Stomach smooth muscle (tissue), 2 donors: ENCODE measurements at regions not wholly inside any gene's neighbourhood (a gene's known extent, or its start where the extent isn't known, plus 50 kb on each side); places are given as distances from the start of the nearest gene placed in this dataset.

Experiments
- H3K27ac ChIP-seq: one replicate; pipeline ENCODE4 v1.7.0; 2013; ENCODE audit warnings: mild to moderate bottlenecking, low read length, inconsistent platforms
- H3K27me3 ChIP-seq, 2 donors: one replicate each; pipeline ENCODE4 v1.7.0; 2013; ENCODE audit warnings: low read length in 2 of 2; ENCODE audit not compliant: insufficient read depth in 2 of 2, control insufficient read depth in 1 of 2
- H3K36me3 ChIP-seq, 2 donors: one replicate each; pipeline ENCODE4 v1.7.0; 2013; ENCODE audit warnings: low read length in 2 of 2; ENCODE audit not compliant: control insufficient read depth in 2 of 2, insufficient read depth in 2 of 2
- H3K4me1 ChIP-seq: one replicate; pipeline ENCODE4 v1.7.0; 2013; ENCODE audit warnings: low read length; ENCODE audit not compliant: control insufficient read depth, insufficient read depth
- H3K4me3 ChIP-seq, 2 donors: one replicate each; pipeline ENCODE4 v1.7.0; 2013; ENCODE audit warnings: low read length in 2 of 2
- H3K9ac ChIP-seq, 2 donors: one replicate each; pipeline ENCODE4 v1.7.0; 2013; ENCODE audit warnings: low read length in 2 of 2, mild to moderate bottlenecking in 1 of 2
- H3K9me3 ChIP-seq, 2 donors: one replicate each; pipeline ENCODE4 v1.7.0; 2013; ENCODE audit warnings: low read length in 2 of 2; ENCODE audit not compliant: control insufficient read depth in 2 of 2
- donor health status: healthy.
- donor health status: Pancreatic carcinoma.

DNA sequence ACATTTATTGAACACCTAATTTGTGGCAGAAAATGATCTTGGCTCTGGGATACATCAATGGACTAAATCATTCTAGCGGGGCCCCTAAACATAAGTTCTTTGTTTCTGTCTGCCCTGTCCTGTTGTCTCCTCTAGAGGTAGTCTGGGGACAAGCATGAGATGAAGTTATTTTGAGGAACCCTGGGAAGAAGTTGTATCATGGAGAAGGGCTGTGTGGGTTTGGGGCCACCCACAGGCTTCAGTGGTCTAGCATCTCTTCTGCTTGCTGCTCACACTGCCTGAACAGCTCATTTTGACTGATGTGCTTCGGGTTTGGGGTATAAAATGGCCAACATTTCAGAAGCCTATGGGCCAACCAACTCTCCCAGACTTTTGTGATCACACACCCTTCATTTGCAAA lies 50.3 kb upstream of the OSBPL11 start:
- Histone ChIP-seq H3K9ac (no peak overlapping the region), H3K36me3 (no peaks in the 10 kb centered on the region), H3K27ac (no peak overlapping the region), H3K9me3 (no peaks in the 10 kb centered on the region), H3K4me1 (peaks cover 8% of the 10 kb centered on the region), H3K4me3 (no peak overlapping the region), H3K27me3 (no peaks in the 10 kb centered on the region)

DNA sequence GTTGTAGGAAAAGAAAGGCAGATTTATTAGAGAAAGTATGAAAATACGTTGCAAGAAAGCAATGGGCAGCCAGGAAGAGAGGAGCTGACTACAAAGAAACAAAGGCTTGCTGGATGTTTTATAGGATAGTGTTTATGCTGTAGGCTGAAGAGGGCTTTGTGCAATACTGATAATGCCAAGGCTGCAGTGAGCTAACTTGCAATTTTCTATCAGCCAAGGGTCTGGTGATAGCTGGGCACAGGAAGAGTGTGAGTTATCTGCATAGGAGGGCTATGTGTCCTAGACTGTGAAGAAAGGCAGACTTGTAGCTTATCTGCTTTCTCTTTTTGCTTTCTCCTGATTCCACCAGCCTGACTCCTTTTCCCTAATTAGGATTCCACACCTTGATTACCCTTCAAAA lies 51.3 kb upstream of the OSBPL11 start:
- Histone ChIP-seq H3K9me3 (no peaks in the 10 kb centered on the region), H3K9ac (no peak overlapping the region), H3K27ac (no peak overlapping the region), H3K27me3 (no peaks in the 10 kb centered on the region), H3K4me1 (peaks cover 8% of the 10 kb centered on the region), H3K36me3 (no peaks in the 10 kb centered on the region), H3K4me3 (no peak overlapping the region)

DNA sequence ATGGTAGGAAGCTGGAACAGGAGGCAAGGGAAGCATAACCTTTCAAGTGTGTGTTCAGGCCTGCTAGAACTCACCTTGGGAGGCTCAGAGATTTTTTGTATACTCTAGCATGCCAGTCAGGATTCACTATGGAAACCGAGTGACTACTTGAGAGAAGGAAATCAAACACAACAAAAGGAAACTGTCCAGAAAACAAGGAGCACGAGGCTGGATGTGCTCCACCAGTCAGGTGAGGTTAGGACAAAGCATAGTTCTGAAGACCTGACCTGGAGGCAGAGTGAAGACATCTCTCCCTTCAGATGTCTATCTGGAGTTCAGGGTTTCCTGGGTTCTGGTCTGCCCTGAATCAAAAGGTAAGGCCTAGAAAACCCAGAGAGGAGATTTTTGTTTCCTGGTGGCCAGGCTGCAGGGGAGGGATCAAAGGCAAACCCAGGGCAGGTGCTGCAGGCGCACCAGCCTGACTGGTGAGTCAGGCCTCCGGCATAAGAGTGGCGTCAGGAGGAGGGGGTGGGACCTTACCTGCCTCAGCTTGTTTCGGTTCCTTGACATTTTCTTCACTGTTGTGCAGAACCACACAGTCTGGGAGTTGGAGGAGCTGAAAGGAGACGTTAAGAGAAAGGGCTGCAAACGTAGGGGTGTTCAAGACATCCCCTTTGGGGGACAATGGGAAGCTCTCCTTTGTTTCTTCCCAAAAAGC lies 52.2 kb upstream of the OSBPL11 start:
- no peaks in the 10 kb centered on the region for H3K27me3 ChIP-seq
- H3K27ac ChIP-seq: no peak overlapping the region
- H3K36me3 ChIP-seq: no peaks in the 10 kb centered on the region
- H3K9ac ChIP-seq: no peak overlapping the region
- no peaks in the 10 kb centered on the region for H3K9me3 ChIP-seq
- H3K4me3 ChIP-seq: no peak overlapping the region
- H3K4me1 ChIP-seq: peaks cover 8% of the 10 kb centered on the region

- no peaks in the 10 kb centered on the region for H3K9me3 ChIP-seq
- H3K36me3 ChIP-seq: no peaks in the 10 kb centered on the region
These were observed 55.9 kb upstream of the OSBPL11 start for GRCh38 chr3:125651244-125651643.

DNA sequence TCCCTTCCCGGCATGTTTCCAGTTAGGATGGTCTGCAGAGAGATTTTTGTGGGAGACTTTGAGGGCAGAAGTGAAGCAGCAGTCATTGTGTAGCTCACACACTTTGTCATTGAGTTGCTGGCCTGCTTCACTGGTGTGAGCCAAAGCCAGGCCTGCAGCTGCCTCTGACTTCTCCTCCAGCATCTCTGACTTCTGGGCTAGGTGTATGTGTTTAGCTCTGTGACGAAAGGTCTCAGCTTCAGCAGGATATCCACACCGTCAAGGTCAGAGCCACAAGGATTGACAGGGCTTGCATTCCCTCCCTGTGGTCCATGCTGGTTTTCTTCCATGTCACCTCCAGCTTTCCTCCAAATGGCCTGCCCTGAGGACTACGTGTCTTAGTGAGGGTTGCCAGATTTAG lies 57.1 kb upstream of the OSBPL11 start:
- Histone ChIP-seq H3K27ac (no peak overlapping the region), H3K9ac (no peak overlapping the region)

More at GRCh38 chr3:125651244-125651643, 55.9 kb upstream of the OSBPL11 start:
- Histone ChIP-seq H3K9ac (no peak overlapping the region), H3K27me3 (no peaks in the 10 kb centered on the region), H3K4me3 (no peak overlapping the region), H3K27ac (no peak overlapping the region), H3K4me1 (no peaks in the 10 kb centered on the region)

GRCh38 chr3:125654526-125654925 lies 59.2 kb upstream of the OSBPL11 start:
- H3K4me3 ChIP-seq: no peak overlapping the region
- no peak overlapping the region for H3K27ac ChIP-seq
- H3K9me3 ChIP-seq: no peaks in the 10 kb centered on the region
- no peak overlapping the region for H3K9ac ChIP-seq
- no peaks in the 10 kb centered on the region for H3K36me3 ChIP-seq
- H3K4me1 ChIP-seq: no peaks in the 10 kb centered on the region
- H3K27me3 ChIP-seq: no peaks in the 10 kb centered on the region

More for the DNA sequence above, 57.1 kb upstream of the OSBPL11 start:
- Histone ChIP-seq H3K4me3 (no peak overlapping the region), H3K4me1 (no peaks in the 10 kb centered on the region), H3K27me3 (no peaks in the 10 kb centered on the region), H3K36me3 (no peaks in the 10 kb centered on the region), H3K9me3 (no peaks in the 10 kb centered on the region)

GRCh38 chr3:125662675-125663074 lies 67.4 kb upstream of the OSBPL11 start:
- Histone ChIP-seq H3K9ac (no peak overlapping the region), H3K4me3 (no peak overlapping the region), H3K36me3 (no peaks in the 10 kb centered on the region), H3K27ac (no peak overlapping the region), H3K4me1 (no peaks in the 10 kb centered on the region), H3K27me3 (no peaks in the 10 kb centered on the region), H3K9me3 (no peaks in the 10 kb centered on the region)

DNA sequence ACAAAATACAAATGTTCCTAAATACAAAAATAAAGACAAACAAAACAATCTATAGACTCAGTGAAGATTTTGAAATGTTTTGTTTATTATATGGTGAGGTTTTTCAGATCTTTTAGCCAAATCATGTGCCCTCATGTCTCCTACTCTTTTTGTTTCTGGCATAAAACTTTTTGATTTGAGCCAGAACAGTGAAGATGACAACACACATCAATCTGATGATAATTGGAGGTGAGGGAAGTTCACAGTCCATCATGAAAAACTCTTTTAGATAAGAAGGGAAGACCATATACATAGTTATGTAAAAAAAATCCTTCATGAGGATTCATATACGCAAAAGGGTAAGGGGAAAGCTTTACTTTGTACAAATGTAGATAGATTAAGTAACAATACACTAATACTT lies 75.1 kb upstream of the OSBPL11 start:
- Histone ChIP-seq H3K36me3 (no peaks in the 10 kb centered on the region), H3K4me3 (no peak overlapping the region), H3K9me3 (no peaks in the 10 kb centered on the region), H3K9ac (no peak overlapping the region), H3K4me1 (no peaks in the 10 kb centered on the region), H3K27ac (no peak overlapping the region), H3K27me3 (no peaks in the 10 kb centered on the region)

DNA sequence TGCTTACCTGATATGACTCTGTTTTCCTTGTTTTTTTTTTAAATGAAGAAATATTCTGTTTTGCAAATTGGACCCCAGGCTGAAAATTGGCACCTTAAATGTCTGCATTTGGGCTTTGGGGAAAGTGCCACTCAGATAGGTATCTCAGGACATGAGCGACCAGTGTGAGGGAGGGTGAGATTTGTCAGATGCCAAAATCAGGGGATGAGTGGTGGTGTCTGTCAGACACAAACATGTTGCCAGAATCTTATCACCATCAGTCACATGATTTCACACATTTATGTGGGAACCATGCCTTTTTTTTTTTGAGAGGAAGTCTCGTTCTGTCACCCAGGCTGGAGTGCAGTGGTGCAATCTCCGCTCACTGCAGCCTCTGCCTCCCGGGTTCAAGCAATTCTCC lies 75.6 kb upstream of the OSBPL11 start:
- H3K4me3 ChIP-seq: no peak overlapping the region
- no peaks in the 10 kb centered on the region for H3K4me1 ChIP-seq
- H3K27ac ChIP-seq: no peak overlapping the region
- no peaks in the 10 kb centered on the region for H3K27me3 ChIP-seq
- no peak overlapping the region for H3K9ac ChIP-seq
- H3K9me3 ChIP-seq: no peaks in the 10 kb centered on the region
- H3K36me3 ChIP-seq: no peaks in the 10 kb centered on the region

GRCh38 chr3:125671461-125672243 lies 76.4 kb upstream of the OSBPL11 start:
- no peaks in the 10 kb centered on the region for H3K9me3 ChIP-seq
- no peaks in the 10 kb centered on the region for H3K27me3 ChIP-seq
- no peaks in the 10 kb centered on the region for H3K4me1 ChIP-seq

GRCh38 chr3:125675791-125676190 lies 80.5 kb upstream of the OSBPL11 start:
- Histone ChIP-seq H3K4me1 (no peaks in the 10 kb centered on the region), H3K27ac (no peak overlapping the region), H3K4me3 (no peak overlapping the region), H3K9ac (no peak overlapping the region), H3K27me3 (no peaks in the 10 kb centered on the region), H3K9me3 (no peaks in the 10 kb centered on the region), H3K36me3 (no peaks in the 10 kb centered on the region)

More at GRCh38 chr3:125671461-125672243, 76.4 kb upstream of the OSBPL11 start:
- no peak overlapping the region for H3K27ac ChIP-seq
- no peak overlapping the region for H3K9ac ChIP-seq
- no peak overlapping the region for H3K4me3 ChIP-seq
- no peaks in the 10 kb centered on the region for H3K36me3 ChIP-seq
